T-helper 1 cell (primary cell): ENCODE measurements at regions not wholly inside any gene's neighbourhood (a gene's known extent, or its start where the extent isn't known, plus 50 kb on each side); places are given as distances from the start of the nearest gene placed in this dataset.

Experiments
- DNase-seq, 5 donors: peaks; one replicate each; pipeline ENCODE4 v3.0.0-alpha.2; 2012 to 2020

GRCh38 chr19:30083125-30083681 is 141.2 kb downstream of the URI1 start:
- DNase-seq: no peak

- DNase-seq: no peak
Observed at GRCh38 chr19:30083701-30084156, 141.7 kb downstream of the URI1 start.

GRCh38 chr19:30084390-30084819 is 142.4 kb downstream of the URI1 start:
- no peak for DNase-seq

DNA sequence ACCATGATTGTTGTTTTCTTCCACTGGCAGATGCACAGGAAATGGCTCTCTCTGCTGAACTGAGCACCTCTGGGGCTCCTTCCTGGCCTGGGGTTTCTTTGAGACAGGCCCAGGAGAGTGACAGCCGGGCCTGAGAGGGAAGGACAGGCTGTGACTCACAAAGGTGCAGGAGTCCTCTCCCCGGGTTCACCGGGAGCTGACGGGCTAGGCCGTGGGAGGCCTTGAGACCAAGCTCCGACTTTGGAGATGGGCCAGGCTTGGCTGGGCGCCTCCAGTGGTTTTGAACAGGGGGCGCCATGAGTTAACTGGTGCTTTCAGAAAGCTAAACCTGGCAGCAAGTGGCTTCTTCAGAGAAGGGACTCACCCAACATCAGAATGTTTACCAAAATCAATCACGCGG is 143.4 kb downstream of the URI1 start:
- no peak for DNase-seq

DNA sequence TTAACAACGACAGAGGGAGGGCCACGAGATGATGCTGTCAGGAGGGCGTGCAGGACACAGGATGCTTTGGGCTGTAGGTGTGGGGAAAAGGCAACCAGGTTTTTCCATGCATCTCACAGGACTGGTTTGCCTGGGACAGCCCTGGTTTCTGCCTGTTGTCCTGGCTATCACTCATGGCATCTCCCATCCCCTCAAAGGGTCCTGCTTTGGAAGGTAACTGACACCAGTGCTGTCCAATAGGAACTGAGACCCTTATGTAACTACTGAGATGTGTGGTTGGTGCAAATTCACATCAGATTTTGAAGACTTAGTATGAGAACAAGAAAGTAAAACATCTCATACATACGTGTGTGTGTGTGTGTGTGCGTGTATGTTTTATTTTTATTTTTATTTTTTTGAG is 144.2 kb downstream of the URI1 start:
- DNase-seq: no peak

DNA sequence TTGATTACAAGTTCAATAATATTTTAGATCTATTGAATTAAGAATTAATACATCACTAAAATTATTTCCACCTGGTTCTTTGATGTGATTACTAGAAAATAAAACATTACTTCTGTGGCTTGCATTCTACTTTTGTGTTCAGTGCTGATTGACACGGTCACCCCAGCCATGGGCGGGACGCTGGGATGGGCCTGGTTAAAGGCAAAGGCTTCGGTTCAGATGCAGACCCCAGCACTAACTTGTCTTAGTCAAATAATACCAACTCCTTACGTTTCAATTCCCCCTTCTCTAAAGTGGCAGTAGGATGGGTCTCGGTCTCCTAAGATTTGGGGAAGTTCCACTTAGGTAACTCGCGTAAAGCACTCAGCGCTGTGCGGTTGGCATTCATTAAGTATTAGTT is 144.9 kb downstream of the URI1 start:
- no peak for DNase-seq

DNA sequence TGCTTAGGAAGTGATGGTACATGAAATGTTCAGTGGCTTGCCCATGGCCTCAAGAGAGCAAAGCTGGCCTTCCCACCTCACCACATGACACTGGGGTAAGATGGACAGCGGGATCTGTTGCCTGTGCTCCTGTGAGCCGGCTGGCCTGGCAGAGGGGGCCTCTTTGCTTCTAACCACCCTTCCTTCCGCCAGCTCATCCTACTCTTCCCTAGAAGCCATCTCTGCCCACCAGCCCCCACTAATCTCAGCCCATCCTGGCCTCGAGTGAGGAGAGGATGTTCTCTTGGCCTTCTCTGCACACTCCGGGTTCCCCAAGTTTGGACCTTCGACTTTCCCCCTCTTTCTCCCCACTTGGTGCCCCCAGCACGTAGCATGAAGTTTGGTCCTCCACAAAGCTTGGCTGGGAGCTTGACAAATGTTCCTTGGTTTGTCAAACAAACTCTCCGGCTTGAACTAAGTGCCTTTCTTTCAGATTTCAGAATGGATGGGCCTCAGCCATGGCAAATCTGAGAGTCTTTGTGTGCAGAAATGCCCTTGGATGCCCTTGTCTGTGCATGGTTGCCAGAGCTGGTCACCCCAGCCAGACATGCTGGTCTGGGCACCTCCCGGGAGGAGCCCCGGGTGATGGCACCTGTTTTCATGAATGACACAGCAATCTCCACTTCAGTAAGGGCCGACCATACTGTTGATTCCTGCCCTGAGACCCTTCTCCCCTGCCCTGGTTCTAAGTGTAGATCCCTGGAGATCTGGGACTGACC is 145.5 kb downstream of the URI1 start:
- no peak for DNase-seq

DNA sequence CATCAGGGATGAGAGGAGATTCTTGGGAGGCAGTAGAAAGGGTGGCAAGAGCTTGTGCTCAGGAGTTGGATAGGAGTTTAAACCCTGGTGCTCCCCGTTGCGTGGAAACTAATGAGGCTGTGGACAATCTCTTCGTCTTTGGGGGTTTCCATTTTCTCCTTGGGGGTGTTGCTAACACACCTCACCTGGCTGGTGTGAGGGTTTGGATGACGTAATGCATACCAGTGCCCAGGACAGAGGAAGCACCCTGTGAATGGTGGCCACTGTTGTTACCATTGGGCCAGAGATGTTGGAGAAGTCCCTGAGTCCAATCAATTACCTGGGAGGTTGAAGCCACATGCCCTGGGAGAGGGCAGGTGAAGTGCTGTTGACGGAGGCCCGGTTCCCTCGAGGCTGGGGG is 146.5 kb downstream of the URI1 start:
- no peak for DNase-seq

- DNase-seq: no peak
Observed at GRCh38 chr19:30089086-30089665, 147.1 kb downstream of the URI1 start.

DNA sequence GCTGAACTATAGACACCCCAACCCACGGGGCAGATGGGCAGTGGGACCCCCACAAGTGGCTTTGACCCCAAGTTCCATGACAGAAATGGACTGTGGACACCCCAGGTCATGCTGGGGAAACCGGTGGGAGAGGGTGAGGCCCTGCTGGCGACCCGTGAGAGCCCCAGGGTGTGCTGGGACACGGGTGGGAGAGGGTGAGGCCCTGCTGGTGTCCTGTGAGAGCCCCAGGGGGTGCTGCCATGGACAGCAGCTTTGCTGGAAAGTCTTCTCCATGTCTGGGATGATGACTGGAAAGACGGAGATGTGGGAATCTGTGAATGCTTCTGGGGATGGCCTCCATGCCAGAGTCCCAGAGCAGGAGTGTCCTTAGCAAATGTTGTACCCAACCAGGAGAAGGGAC is 148.4 kb downstream of the URI1 start:
- no peak for DNase-seq

DNA sequence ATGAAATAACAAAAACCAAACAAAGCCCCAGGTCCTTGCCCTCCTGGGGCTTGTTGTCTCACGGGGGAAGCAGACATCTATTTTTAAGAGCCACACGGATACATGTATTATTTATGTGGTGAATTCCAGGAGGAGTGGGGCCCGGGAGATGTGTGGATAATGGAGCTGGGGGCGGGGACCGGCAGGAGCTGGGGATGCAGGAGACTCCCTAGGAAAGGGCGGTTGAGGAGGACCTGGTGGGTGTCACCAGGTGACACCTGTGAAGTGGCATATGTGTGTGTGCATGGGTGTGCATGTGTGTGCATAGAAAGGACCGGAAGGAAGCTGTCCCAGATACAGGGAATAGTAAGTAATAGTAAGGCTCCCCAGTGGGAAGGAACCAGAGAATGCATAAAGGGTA is 148.9 kb downstream of the URI1 start:
- no peak for DNase-seq

GRCh38 chr19:30091456-30091855 is 149.4 kb downstream of the URI1 start:
- DNase-seq: no peak

- DNase-seq: no peak
Observed at GRCh38 chr19:30091856-30092255, 149.8 kb downstream of the URI1 start.

- no peak for DNase-seq
Observed at GRCh38 chr19:30092721-30093569, 150.9 kb downstream of the URI1 start.

GRCh38 chr19:30093966-30094755 is 152.1 kb downstream of the URI1 start:
- DNase-seq: no peak

DNA sequence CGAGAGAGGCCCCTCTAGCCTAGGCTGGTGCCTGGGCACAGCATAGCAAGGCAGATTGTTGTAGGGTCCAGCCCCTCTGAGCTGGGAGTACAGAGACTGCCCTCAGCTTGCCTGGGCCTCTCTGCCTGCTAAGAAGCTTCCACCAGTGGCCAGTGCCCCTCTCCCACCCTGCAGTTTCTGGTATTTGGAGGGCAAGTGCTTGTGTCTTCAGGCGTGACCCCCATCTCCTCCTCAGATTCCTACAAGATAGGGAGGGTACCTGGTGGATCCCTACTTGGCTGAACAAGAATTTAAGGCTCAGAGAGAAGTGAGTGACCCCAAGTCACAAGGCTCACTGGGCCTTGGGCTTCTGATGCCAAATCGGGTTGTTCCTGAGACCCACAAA is 152.7 kb downstream of the URI1 start:
- no peak for DNase-seq

DNA sequence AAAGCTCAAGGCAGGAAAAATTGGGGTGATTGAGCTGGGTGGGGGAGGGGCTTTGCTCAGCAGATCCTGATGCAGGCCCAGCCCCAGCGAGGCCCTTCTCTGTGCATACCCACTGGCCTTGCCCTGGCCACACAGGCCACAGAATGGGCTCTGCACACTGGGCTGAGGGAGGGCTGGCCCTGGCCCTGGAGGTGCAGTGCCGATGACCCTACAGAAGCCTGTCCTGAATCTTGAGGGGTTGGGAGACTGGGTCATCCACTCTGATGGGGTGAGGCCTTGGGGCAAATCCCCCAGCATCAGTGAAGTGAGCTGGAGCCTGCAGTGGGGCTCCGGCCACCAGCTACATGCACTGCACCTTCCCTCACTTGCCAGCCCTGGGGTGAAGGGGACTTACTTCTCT is 153.1 kb downstream of the URI1 start:
- no peak for DNase-seq

- no peak for DNase-seq
Observed at GRCh38 chr19:30096596-30097370, 154.7 kb downstream of the URI1 start.

GRCh38 chr19:30097746-30098280 is 155.8 kb downstream of the URI1 start:
- no peak for DNase-seq

- DNase-seq: no peak
Observed at GRCh38 chr19:30102239-30102638, 160.2 kb downstream of the URI1 start.

- DNase-seq: no peak
Observed at GRCh38 chr19:30102666-30103065, 160.6 kb downstream of the URI1 start.
